ENCODE measurements at regions not wholly inside any gene's neighbourhood (a gene's known extent, or its start where the extent isn't known, plus 50 kb on each side); places are given as distances from the start of the nearest gene placed in this dataset.

DNA sequence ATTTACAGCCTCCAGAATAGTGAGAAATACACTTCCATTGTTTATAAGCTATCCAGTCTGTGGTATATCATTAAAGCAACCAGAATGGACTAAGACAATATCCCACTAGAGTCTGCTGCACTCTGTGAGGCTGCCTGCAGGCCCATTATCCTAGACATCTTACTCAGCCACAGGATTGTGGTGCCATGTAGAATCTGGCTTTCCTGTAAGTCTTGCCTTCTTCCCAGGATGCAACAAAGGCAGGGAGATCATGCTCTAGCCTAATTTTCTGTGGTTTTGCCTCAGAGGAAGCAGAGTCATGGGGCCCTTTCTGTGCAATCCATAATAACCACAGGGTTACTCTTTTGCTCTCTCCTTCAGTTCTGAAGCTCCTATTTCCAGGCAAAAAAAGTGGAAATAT lies 299.1 kb upstream of the DEPDC1 start:
- no peak for ATAC-seq

DNA sequence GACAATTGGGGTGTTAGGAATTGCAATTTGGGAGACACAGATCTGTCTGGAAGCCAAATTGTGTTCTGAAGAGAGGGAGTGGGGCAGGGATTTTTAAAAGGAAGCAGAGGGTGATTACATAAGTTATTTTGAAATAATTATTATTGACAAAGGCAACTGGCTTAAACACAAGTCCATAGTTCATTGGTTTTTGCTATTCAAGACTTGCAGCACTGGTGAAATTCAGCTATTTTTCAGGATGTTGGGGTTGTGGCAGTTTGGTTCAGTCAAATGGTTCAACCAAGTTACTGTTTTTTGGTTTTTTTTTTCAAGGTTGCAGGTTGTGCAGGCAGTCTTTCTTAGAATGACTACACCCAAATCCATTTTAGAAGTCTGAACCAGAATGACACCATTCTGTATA lies 300.0 kb upstream of the DEPDC1 start:
- ATAC-seq = no peak
- TF ChIP-seq PPARA (CRISPR knock-in tag; IDR thresholded peaks at IDR 0.05; ENCODE audit: borderline replicate concordance) = no peak
- no peak for TF ChIP-seq ZNF70 (CRISPR knock-in tag; IDR thresholded peaks at IDR 0.05)
- TF ChIP-seq TOX (CRISPR knock-in tag; IDR thresholded peaks at IDR 0.05; ENCODE audit: borderline replicate concordance) = no peak
- no peak for TF ChIP-seq ARNTL (CRISPR knock-in tag; IDR thresholded peaks at IDR 0.05; ENCODE audit: borderline replicate concordance, low read depth)
- TF ChIP-seq ZNF8 (CRISPR knock-in tag; IDR thresholded peaks at IDR 0.05) = no peak
- TF ChIP-seq, protein P1, sequence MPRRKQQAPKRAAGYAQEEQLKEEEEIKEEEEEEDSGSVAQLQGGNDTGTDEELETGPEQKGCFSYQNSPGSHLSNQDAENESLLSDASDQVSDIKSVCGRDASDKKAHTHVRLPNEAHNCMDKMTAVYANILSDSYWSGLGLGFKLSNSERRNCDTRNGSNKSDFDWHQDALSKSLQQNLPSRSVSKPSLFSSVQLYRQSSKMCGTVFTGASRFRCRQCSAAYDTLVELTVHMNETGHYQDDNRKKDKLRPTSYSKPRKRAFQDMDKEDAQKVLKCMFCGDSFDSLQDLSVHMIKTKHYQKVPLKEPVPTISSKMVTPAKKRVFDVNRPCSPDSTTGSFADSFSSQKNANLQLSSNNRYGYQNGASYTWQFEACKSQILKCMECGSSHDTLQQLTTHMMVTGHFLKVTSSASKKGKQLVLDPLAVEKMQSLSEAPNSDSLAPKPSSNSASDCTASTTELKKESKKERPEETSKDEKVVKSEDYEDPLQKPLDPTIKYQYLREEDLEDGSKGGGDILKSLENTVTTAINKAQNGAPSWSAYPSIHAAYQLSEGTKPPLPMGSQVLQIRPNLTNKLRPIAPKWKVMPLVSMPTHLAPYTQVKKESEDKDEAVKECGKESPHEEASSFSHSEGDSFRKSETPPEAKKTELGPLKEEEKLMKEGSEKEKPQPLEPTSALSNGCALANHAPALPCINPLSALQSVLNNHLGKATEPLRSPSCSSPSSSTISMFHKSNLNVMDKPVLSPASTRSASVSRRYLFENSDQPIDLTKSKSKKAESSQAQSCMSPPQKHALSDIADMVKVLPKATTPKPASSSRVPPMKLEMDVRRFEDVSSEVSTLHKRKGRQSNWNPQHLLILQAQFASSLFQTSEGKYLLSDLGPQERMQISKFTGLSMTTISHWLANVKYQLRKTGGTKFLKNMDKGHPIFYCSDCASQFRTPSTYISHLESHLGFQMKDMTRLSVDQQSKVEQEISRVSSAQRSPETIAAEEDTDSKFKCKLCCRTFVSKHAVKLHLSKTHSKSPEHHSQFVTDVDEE (CRISPR knock-in tag; IDR thresholded peaks at IDR 0.05) = no peak
- no peak for TF ChIP-seq OSR1 (CRISPR knock-in tag; IDR thresholded peaks at IDR 0.05)
- TF ChIP-seq, protein P2, sequence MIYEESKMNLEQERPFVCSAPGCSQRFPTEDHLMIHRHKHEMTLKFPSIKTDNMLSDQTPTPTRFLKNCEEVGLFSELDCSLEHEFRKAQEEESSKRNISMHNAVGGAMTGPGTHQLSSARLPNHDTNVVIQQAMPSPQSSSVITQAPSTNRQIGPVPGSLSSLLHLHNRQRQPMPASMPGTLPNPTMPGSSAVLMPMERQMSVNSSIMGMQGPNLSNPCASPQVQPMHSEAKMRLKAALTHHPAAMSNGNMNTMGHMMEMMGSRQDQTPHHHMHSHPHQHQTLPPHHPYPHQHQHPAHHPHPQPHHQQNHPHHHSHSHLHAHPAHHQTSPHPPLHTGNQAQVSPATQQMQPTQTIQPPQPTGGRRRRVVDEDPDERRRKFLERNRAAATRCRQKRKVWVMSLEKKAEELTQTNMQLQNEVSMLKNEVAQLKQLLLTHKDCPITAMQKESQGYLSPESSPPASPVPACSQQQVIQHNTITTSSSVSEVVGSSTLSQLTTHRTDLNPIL (CRISPR knock-in tag; IDR thresholded peaks at IDR 0.05; ENCODE audit: low read depth) = no peak
- TF ChIP-seq ZC3H10 (CRISPR knock-in tag; IDR thresholded peaks at IDR 0.05) = no peak

More for the DNA sequence above, 299.1 kb upstream of the DEPDC1 start:
- TF ChIP-seq ESRRG (CRISPR knock-in tag; IDR thresholded peaks at IDR 0.05) (no peak), RARB (CRISPR knock-in tag; IDR thresholded peaks at IDR 0.05) (no peak), OSR1 (CRISPR knock-in tag; IDR thresholded peaks at IDR 0.05) (no peak)

DNA sequence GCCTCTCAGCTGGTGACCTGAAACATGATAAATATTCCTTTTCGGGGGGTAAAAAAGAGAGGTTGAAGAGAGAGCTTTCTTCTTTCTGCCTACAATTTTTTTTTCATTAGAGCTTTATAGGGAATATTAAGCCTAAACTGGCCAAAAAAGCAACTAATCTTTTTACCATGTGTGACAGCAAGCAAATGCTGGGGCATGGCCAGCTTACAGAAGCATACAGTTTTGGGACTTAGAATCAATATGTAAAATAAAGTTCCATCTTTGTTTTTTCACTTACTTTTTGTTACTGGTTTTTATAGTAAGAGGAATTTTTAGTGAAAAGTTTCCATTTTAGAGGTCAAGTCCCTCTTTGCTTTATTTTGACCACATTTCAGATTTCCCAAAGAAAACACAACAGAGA lies 301.2 kb upstream of the DEPDC1 start:
- ATAC-seq = no peak
- TF ChIP-seq BACH2 (CRISPR knock-in tag; IDR thresholded peaks at IDR 0.05; ENCODE audit: borderline replicate concordance) = no peak
- TF ChIP-seq CSDC2 (CRISPR knock-in tag; IDR thresholded peaks at IDR 0.05) = no peak
- no peak for TF ChIP-seq ESRRG (CRISPR knock-in tag; IDR thresholded peaks at IDR 0.05)
- no peak for TF ChIP-seq SNAI2 (CRISPR knock-in tag; IDR thresholded peaks at IDR 0.05)
- no peak for TF ChIP-seq ARNTL (CRISPR knock-in tag; IDR thresholded peaks at IDR 0.05; ENCODE audit: borderline replicate concordance, low read depth)
- TF ChIP-seq ZNF565 (CRISPR knock-in tag; conservative IDR thresholded peaks at IDR 0.05; ENCODE audit: low read depth) = no peak
- TF ChIP-seq GLIS3 (CRISPR knock-in tag; IDR thresholded peaks at IDR 0.05) = no peak
- no peak for TF ChIP-seq ZFP3 (CRISPR knock-in tag; IDR thresholded peaks at IDR 0.05)

DNA sequence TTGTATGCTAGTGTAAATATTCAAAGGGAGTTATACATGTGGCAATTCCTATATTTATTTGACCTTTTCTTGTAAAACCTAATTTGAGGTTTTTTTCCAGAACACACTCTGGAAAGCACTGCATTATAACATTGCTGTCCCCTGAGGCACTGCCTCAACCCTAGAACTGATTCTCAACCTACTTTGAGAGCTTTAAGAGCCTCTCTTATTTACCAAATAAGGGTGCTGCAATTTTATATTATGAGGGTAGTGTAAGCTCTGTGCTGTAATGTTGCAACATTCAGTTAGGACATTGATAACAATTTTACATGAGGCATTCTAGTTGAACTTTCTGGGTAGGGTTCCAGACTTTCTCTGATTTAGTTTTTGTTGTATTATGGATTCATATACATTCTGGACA lies 302.2 kb upstream of the DEPDC1 start:
- ATAC-seq = no peak
- TF ChIP-seq OSR1 (CRISPR knock-in tag; IDR thresholded peaks at IDR 0.05) = no peak
- TF ChIP-seq, protein P1 (CRISPR knock-in tag; IDR thresholded peaks at IDR 0.05) = no peak
- TF ChIP-seq GLIS3 (CRISPR knock-in tag; IDR thresholded peaks at IDR 0.05) = no peak
- no peak for TF ChIP-seq ARNTL (CRISPR knock-in tag; IDR thresholded peaks at IDR 0.05; ENCODE audit: borderline replicate concordance, low read depth)
- TF ChIP-seq PPARA (CRISPR knock-in tag; IDR thresholded peaks at IDR 0.05; ENCODE audit: borderline replicate concordance) = no peak
- no peak for TF ChIP-seq ZC3H10 (CRISPR knock-in tag; IDR thresholded peaks at IDR 0.05)
- TF ChIP-seq ISL1 (CRISPR knock-in tag; IDR thresholded peaks at IDR 0.05) = no peak
- TF ChIP-seq ZNF70 (CRISPR knock-in tag; IDR thresholded peaks at IDR 0.05) = no peak
- TF ChIP-seq CSDC2 (CRISPR knock-in tag; IDR thresholded peaks at IDR 0.05) = no peak
- TF ChIP-seq, protein P3, sequence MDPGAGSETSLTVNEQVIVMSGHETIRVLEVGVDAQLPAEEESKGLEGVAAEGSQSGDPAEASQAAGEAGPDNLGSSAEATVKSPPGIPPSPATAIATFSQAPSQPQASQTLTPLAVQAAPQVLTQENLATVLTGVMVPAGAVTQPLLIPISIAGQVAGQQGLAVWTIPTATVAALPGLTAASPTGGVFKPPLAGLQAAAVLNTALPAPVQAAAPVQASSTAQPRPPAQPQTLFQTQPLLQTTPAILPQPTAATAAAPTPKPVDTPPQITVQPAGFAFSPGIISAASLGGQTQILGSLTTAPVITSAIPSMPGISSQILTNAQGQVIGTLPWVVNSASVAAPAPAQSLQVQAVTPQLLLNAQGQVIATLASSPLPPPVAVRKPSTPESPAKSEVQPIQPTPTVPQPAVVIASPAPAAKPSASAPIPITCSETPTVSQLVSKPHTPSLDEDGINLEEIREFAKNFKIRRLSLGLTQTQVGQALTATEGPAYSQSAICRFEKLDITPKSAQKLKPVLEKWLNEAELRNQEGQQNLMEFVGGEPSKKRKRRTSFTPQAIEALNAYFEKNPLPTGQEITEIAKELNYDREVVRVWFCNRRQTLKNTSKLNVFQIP (CRISPR knock-in tag; IDR thresholded peaks at IDR 0.05; ENCODE audit: borderline replicate concordance, low read depth) = no peak
- TF ChIP-seq, protein P4, sequence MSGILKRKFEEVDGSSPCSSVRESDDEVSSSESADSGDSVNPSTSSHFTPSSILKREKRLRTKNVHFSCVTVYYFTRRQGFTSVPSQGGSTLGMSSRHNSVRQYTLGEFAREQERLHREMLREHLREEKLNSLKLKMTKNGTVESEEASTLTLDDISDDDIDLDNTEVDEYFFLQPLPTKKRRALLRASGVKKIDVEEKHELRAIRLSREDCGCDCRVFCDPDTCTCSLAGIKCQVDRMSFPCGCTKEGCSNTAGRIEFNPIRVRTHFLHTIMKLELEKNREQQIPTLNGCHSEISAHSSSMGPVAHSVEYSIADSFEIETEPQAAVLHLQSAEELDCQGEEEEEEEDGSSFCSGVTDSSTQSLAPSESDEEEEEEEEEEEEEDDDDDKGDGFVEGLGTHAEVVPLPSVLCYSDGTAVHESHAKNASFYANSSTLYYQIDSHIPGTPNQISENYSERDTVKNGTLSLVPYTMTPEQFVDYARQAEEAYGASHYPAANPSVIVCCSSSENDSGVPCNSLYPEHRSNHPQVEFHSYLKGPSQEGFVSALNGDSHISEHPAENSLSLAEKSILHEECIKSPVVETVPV (CRISPR knock-in tag; IDR thresholded peaks at IDR 0.05) = no peak
- TF ChIP-seq RARB (CRISPR knock-in tag; IDR thresholded peaks at IDR 0.05) = no peak
